Stimulated activated CD8-positive, alpha-beta memory T cell treated with anti-CD3 and anti-CD28 coated beads, Interleukin-7, amount 100 ng/mL, for 1 hour (primary cell): ENCODE measurements at regions not wholly inside any gene's neighbourhood (a gene's known extent, or its start where the extent isn't known, plus 50 kb on each side); places are given as distances from the start of the nearest gene placed in this dataset.
"Not testable (repeated sequence)": the region's sequence is repeated elsewhere in the genome, so short reads cannot be mapped to it uniquely, and the experiment has no call there.

Source experiments
- DNase-seq, 2 donors: peaks; one replicate each; pipeline ENCODE4 v3.0.0-alpha.2; 2020; ENCODE audit warnings: low read depth in 2 of 2

DNA sequence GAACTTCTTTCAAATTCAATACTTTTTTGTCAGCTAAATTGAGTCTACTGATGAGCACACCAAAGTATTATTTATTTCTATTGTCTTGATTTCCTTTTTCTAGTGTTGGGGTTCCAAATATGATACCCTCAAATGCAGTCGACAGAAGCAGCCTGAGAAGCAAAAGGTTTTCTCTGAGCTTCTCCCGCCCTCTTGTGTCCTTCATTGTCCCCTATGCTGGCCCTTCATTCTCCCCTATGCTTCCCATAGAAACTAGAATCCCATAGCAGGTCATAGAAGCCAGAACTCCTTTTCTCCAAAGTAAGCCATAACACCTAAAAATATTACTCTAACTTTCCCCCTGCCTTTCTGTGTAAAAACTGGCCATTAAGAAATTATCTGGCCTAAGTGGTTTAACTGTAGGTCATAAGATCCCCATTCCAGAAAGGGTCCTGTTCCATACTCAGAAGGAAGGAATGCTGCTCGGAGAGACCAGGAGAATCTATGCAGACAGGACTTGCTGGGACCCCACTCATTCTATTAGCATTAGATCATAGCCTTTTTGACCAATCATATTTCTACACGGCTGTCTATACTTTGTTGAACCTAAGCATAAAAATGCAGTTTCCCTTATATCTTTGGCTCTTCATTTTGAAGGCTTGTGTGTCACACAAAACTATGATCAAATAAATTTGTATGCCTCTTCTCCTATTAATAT lies 764.6 kb upstream of the PKDCC start:
- no peak for DNase-seq

- DNase-seq: no peak
Observed at GRCh38 chr2:41293491-41293890, 754.3 kb upstream of the PKDCC start.

DNA sequence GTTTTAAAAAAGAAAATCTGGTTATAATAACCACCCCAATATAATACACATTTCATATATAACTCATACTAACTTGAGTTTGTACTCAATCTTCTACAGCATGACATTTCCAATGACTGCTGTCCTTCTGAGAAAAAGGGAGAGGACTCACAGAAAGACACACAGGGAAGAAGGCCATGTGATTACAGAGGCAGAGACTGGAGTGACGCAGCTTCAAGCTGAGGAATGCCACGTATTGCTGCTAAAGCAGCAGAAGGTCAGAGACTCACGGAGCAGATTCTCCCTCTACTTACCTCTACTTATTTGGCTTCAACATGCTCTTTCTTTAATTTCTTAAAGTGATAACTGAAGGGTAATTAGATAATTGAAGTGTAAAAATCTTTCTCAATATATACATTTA lies 753.5 kb upstream of the PKDCC start:
- DNase-seq: no peak

DNA sequence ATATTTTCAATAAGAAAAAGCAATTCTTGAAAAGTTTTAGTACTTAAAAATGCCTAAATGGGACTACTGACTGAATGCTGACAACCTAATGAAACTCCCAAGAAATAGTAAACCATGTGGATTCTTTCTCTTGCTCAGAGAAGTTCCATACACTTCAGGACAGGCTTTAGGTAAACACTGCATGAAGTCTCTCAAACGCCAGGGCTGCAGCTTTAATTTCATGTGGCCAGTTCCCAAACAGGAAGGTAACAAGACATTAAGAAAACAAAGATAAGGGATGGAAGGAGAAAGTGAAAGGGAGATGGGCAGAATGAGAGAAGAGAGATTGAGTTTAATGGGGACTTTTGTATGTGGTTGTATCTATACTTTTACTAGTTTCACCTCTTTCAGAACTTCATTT lies 734.7 kb upstream of the PKDCC start:
- DNase-seq: no peak

DNA sequence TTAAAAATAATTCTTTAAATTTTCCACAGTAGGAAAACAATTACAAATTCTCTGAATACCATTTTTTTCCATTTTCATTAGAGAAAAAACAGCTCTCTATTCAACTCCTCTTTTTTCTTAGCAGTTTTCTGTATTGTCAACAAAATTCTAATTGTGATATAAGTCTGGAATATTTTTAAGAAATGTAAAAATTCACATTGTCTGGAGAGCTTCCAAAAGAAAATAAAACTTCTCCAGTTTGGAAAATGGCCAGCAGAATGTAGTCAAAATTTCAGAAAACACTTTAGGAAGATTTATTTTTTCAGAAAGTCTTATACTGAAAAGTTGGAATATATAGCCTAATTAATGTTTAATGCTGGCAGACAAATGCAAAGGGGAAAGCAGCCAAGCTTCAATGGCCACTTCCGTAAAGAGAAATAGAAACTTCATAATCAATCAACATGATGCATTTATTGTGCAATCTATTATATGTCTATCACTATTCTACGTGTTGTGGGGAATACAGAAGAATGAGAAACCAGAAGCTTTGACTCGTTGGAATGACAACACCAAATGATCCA lies 733.2 kb upstream of the PKDCC start:
- no peak for DNase-seq

DNA sequence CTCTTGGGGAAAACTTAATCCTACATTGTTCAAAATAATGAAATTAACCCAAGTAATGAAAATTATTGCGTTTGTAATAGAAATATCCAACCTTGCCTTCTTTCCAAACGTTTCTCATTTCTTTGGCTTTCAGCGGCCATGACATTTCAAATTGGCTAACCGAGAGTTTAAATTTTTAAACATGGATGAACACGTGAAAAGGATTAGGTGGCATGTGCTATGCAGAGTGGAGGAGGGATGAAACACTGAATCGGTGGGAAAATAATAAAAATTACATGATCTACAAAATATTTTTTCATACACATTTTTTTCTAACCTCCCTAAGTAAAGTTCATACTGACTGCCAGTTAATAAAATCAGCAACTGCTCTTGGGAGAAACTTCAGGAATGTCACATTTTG lies 728.4 kb upstream of the PKDCC start:
- DNase-seq: no peak

- no peak for DNase-seq
Observed at GRCh38 chr2:41320491-41320890, 727.3 kb upstream of the PKDCC start.

DNA sequence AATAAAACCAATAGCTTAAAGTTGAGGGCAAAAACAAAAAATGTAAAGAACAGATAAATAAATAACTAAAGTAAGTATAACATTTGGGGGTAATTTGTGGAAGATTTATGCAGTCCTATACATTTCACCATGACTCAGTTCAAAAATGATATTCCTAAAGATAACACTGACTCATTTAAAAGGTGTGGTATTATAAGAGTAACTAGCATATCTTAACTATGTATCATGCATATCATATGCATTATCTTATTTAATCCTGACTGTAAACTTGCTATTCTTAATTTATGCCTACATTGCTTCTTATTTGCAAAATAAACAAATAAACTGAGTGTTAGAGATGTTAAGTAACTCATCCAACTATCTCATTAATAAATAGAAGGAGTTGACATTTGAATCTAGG lies 726.5 kb upstream of the PKDCC start:
- no peak for DNase-seq

- no peak for DNase-seq
Observed at GRCh38 chr2:41326851-41327250, 721.0 kb upstream of the PKDCC start.

GRCh38 chr2:41329040-41329439 lies 718.8 kb upstream of the PKDCC start:
- DNase-seq: no peak

DNA sequence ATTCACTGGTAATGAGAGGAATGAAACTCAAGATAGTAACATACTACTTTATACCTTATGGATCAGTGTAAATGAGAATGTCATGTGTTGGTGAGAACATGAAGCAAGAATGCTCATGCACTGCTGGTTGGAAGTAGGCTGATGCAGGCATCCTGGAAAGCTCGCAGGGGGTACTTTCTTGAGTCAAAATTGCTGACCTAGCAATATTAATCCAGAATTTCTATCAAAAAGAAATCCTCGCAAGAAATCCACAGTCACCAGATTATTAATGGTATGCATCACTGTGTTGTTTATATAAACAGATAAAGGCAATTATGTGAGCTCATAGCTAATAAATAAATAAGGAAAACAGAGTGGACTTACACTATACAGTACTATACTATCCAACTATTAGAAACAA lies 713.7 kb upstream of the PKDCC start:
- no peak for DNase-seq

- not testable (repeated sequence) for DNase-seq
Observed at GRCh38 chr2:41335573-41335972, 712.2 kb upstream of the PKDCC start.

DNA sequence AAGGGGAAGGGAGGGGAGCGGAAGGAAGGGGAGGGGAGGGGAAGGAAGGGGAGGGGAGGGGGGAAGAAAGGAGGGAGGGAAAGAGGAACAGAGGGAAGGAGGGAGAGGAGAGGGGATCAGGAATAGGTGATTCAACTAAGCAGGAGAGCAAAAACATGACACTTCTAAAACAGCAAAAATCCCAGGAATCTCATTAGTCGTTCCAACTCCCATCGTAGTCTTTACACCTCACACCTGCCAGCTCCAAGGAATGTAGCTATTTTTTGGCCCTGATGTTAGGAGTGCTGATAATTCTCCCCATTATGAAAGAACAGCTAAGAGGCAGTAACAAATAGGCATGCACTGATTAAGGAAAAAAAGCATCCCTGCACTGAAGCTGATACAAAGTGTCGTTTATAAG lies 709.9 kb upstream of the PKDCC start:
- no peak for DNase-seq

DNA sequence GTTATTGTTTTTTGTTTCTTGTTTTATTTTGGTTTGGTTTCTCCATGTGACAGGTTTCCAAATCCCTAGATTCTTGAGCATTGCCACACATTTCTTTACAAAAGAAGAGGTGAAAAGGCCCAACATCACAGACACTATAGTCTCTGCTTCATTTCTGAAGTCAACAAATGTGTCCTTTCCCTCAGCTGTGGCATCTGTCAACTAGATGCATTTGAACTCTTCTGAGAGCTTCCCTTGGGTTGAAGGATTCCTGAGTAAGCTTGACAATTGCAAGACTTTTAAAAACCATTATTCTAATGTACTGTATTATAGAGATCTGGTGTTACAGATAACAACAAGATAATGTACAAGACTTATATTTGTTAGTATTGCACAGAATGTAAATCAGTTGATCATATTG lies 703.3 kb upstream of the PKDCC start:
- DNase-seq: no peak

GRCh38 chr2:41353060-41353459 lies 694.8 kb upstream of the PKDCC start:
- DNase-seq: no peak

DNA sequence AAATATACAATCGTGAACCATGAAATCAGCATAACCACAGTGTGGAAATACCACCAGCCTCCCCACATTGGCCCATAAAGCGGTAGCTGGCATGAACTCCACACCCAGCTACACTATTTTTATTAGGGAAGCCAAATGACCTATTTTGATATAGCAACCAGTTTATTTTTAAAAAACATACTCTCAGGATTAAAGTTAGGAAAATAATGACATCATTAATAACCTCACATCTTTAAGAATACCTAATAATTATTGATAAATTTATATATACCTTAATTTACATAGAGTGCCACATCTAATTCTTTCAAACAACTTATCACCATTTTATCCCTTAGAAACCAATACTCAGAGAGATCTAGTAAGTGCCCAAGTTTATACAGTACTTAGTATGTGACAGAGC lies 692.0 kb upstream of the PKDCC start:
- DNase-seq: no peak

DNA sequence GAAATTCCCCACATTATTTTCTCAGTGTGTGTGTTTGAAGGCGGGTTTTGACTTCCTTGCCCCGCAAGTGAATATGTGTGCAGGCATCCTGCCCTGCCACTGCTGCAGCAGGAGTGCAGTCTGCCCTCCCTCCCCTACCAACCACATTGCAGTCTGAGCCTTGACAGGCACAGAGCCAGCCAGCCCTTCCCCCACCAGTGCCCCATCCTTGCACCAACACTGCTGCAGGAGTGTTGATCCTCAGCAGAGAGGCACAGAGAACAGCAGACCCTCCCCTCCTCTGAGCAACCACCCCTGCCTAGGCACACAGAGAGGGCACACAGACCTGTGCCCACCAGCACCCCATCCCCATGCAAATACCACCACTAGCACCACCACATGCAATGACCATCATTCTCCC lies 683.0 kb upstream of the PKDCC start:
- no peak for DNase-seq

DNA sequence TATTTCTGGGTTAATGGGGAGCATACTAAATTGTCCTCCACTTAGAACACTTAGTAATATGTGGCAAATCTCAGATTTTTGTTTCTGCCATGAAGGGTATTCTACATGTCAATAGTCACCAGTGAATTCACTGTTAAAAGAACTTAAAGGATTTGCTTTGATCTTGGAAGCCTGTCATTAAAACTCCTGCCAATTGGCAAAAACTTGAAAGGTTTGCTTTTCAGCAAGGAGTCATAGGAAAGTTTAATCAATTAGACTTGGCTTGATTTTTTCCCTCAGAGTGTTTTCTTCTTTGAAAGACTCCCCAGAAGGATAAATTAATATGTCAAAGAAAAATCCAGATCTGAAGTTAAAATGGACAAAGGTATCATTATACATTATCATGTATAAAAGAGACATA lies 671.9 kb upstream of the PKDCC start:
- no peak for DNase-seq

DNA sequence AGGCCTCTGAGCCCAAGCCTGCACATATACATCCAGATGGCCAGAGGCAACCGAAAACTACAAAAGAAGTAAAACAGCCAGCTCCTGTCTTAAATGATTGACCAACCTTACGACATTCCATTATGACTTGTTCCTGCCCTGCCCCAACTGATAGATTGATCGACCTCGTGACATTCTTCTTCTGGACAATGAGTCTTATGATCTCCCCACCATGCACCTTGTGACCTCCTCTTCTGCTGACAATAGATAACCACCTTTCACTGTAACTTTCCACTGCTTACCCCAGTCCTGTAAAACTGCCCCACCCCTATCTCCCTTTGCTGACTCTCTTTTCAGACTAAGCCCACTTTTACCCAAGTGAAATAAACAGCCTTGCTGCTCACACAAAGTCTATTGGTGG lies 670.0 kb upstream of the PKDCC start:
- no peak for DNase-seq

- no peak for DNase-seq
Observed at GRCh38 chr2:41378420-41378819, 669.4 kb upstream of the PKDCC start.

GRCh38 chr2:41379496-41380221 lies 668.2 kb upstream of the PKDCC start:
- DNase-seq: no peak

DNA sequence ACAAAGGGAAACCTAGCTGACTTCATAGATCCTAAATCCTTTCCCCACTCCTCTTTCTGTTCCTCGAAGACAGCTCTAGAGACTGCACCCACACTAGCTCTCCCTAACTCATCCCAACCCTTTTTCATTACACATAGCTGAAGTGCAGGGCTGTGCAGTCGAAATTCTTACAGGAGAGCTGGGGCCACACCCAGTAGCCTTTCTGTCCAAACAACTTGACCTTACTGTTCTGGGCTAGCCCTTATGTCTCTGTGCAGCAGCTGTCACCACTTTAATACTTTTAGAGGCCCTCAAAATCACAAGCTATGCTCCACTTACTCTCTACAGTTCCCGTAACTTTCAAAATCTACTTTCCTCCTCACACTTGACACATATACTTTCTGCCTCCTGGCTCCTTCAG lies 666.1 kb upstream of the PKDCC start:
- no peak for DNase-seq

DNA sequence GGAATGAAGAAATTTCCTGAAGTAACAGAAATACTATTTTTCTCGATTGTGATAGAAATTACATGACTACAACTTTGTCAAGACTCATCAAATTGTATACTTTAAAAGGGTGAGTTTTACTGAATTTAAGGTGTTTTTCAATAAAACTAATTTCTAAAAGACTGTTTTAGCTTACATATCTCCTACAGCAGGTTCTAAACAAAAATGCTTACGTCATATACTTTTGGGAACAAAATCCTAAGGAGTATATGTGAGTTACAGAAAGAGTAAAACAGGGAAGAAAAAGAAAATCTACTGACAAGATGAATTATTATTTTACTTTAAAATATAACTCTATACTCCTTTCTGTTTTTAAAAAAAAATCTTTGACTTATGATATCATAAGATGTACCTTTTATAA lies 660.3 kb upstream of the PKDCC start:
- DNase-seq: no peak
